OCI-LY1 (cell line): ENCODE measurements at regions not wholly inside any gene's neighbourhood (a gene's known extent, or its start where the extent isn't known, plus 50 kb on each side); places are given as distances from the start of the nearest gene placed in this dataset.

Experiments
- H2AFZ ChIP-seq: fragments of 200-600 bp; sonication (generic), shearing (Covaris generic); 2 replicates; pipeline ENCODE4 v1.6.0; 2014; ENCODE audit warnings: antibody characterized with exemption, mild to moderate bottlenecking, low read length
- H3F3A ChIP-seq: fragments of 200-600 bp; sonication (generic), shearing (Covaris generic); 2 replicates; pipeline ENCODE4 v1.6.0; 2014; ENCODE audit warnings: mild to moderate bottlenecking, antibody characterized with exemption, low read length, moderate library complexity; ENCODE audit not compliant: insufficient read depth
- H3K27ac ChIP-seq: fragments of 200-600 bp; sonication (generic); 2 replicates; pipeline ENCODE4 v1.5.1; 2014; ENCODE audit warnings: low read length, mixed run types, mild to moderate bottlenecking, low read depth; ENCODE audit not compliant: poor library complexity, severe bottlenecking
- H3K27me3 ChIP-seq: fragments of 200-600 bp; sonication (generic); 2 replicates; pipeline ENCODE4 v1.6.0; 2014; ENCODE audit warnings: antibody characterized with exemption, mild to moderate bottlenecking, low read length, moderate library complexity; ENCODE audit not compliant: insufficient read depth
- H3K36me3 ChIP-seq: fragments of 200-600 bp; sonication (generic); 2 replicates; pipeline ENCODE4 v1.6.1; 2014; ENCODE audit warnings: mild to moderate bottlenecking, antibody characterized with exemption, low read length, moderate library complexity, mixed read lengths; ENCODE audit not compliant: insufficient read depth
- H3K4me1 ChIP-seq: fragments of 200-600 bp; sonication (generic); 2 replicates; pipeline ENCODE4 v1.5.1; 2014; ENCODE audit warnings: mild to moderate bottlenecking, low read length, moderate library complexity; ENCODE audit not compliant: insufficient read depth, severe bottlenecking
- H3K4me2 ChIP-seq: fragments of 200-600 bp; sonication (generic), shearing (Covaris generic); 2 replicates; pipeline ENCODE4 v1.6.1; 2014; ENCODE audit warnings: low read length
- H3K4me3 ChIP-seq: fragments of 200-600 bp; sonication (generic); 2 replicates; pipeline ENCODE4 v1.5.1; 2014; ENCODE audit warnings: low read length, low read depth, mild to moderate bottlenecking, mixed read lengths; ENCODE audit not compliant: poor library complexity, severe bottlenecking
- H3K79me2 ChIP-seq: fragments of 200-600 bp; shearing (Covaris generic); 2 replicates; pipeline ENCODE4 v1.6.1; 2016; ENCODE audit warnings: mixed run types, low read length, mixed read lengths; ENCODE audit not compliant: insufficient read depth
- H3K9ac ChIP-seq: fragments of 200-600 bp; sonication (generic), shearing (Covaris generic); 2 replicates; pipeline ENCODE4 v1.6.1; 2014; ENCODE audit warnings: mild to moderate bottlenecking, low read length, mixed read lengths
- H3K9me2 ChIP-seq: fragments of 200-600 bp; sonication (generic), shearing (Covaris generic); 2 replicates; pipeline ENCODE4 v1.6.1; 2014; ENCODE audit warnings: low read depth, mild to moderate bottlenecking, low read length, mixed read lengths
- H3K9me3 ChIP-seq: fragments of 200-600 bp; shearing (Covaris generic); 2 replicates; pipeline ENCODE4 v1.6.1; 2014; ENCODE audit warnings: low read length, mixed read lengths
- H4K20me1 ChIP-seq: fragments of 200-600 bp; sonication (generic), shearing (Covaris generic); 2 replicates; pipeline ENCODE4 v1.6.0; 2016; ENCODE audit warnings: mild to moderate bottlenecking, low read length; ENCODE audit not compliant: insufficient read depth
- CTCF ChIP-seq: fragments of 200-600 bp; sonication (generic), shearing (Covaris generic); IDR thresholded peaks from 2 replicates; pipeline ENCODE4 v1.5.1; 2017; ENCODE audit warnings: mild to moderate bottlenecking, antibody characterized with exemption, low read length, moderate library complexity, mixed read lengths
- EZH2 ChIP-seq: fragments of 200-600 bp; sonication (generic), shearing (Covaris generic); IDR thresholded peaks from 2 replicates; pipeline ENCODE4 v1.8.0; 2017; ENCODE audit warnings: borderline replicate concordance, mixed run types, mild to moderate bottlenecking, antibody characterized with exemption, low read length, moderate library complexity, mixed read lengths

GRCh38 chr1:62922006-62922405 lies 138.1 kb downstream of the ATG4C start:
- no peaks in the 10 kb centered on the region for H4K20me1 ChIP-seq
- no peaks in the 10 kb centered on the region; the same call in 1 of the 2 replicates for H3K27me3 ChIP-seq
- H3K4me3 ChIP-seq: no peak overlapping the region
- no peaks in the 10 kb centered on the region for H3K9me2 ChIP-seq
- H3K36me3 ChIP-seq: no peaks in the 10 kb centered on the region
- H3K4me2 ChIP-seq: no peak overlapping the region
- H2AFZ ChIP-seq: no peak overlapping the region
- no peak overlapping the region for H3K27ac ChIP-seq
- TF ChIP-seq CTCF: no peak
- no peak for TF ChIP-seq EZH2
- H3K9ac ChIP-seq: no peak overlapping the region
- no peaks in the 10 kb centered on the region for H3K4me1 ChIP-seq
- no peaks in the 10 kb centered on the region for H3F3A ChIP-seq
- H3K79me2 ChIP-seq: no peaks in the 10 kb centered on the region
- no peaks in the 10 kb centered on the region for H3K9me3 ChIP-seq

GRCh38 chr1:62924983-62925790 lies 141.3 kb downstream of the ATG4C start:
- H3K4me2 ChIP-seq: no peak overlapping the region

GRCh38 chr1:62926681-62927252 lies 142.8 kb downstream of the ATG4C start:
- TF ChIP-seq EZH2 (no peak), CTCF (peak; percentile 27; the same call in 1 of the 2 replicates)
- no peaks in the 10 kb centered on the region for H3F3A ChIP-seq
- no peaks in the 10 kb centered on the region for H3K4me1 ChIP-seq
- H4K20me1 ChIP-seq: no peaks in the 10 kb centered on the region
- no peaks in the 10 kb centered on the region for H3K79me2 ChIP-seq
- no peak overlapping the region for H3K4me3 ChIP-seq
- H3K9me2 ChIP-seq: no peaks in the 10 kb centered on the region
- H3K27ac ChIP-seq: no peak overlapping the region
- no peaks in the 10 kb centered on the region for H3K9me3 ChIP-seq
- no peak overlapping the region for H2AFZ ChIP-seq
- H3K27me3 ChIP-seq: no peaks in the 10 kb centered on the region; the same call in 1 of the 2 replicates
- no peak overlapping the region for H3K4me2 ChIP-seq
- H3K36me3 ChIP-seq: no peaks in the 10 kb centered on the region
- no peak overlapping the region for H3K9ac ChIP-seq

More at GRCh38 chr1:62924983-62925790, 141.3 kb downstream of the ATG4C start:
- Histone ChIP-seq H3K79me2 (no peaks in the 10 kb centered on the region), H3K4me1 (no peaks in the 10 kb centered on the region), H3K4me3 (no peak overlapping the region), H2AFZ (no peak overlapping the region), H3K27me3 (no peaks in the 10 kb centered on the region; the same call in 1 of the 2 replicates), H3K9me3 (no peaks in the 10 kb centered on the region), H3K9me2 (no peaks in the 10 kb centered on the region), H3K9ac (no peak overlapping the region), H3F3A (no peaks in the 10 kb centered on the region), H3K36me3 (no peaks in the 10 kb centered on the region), H3K27ac (no peak overlapping the region), H4K20me1 (no peaks in the 10 kb centered on the region)
- no peak for TF ChIP-seq EZH2
- TF ChIP-seq CTCF: no peak
